Caki2 (cell line): ENCODE measurements at regions not wholly inside any gene's neighbourhood (a gene's known extent, or its start where the extent isn't known, plus 50 kb on each side); places are given as distances from the start of the nearest gene placed in this dataset.

ENCODE experiments used
- DNase-seq: peaks from one replicate; pipeline ENCODE4 v3.0.0-alpha.2; 2015; ENCODE audit warnings: low read depth
- in situ Hi-C: cut with HindIII; loops from 2 replicates; pipeline ENCODE4 v1.10.0; 2016; ENCODE audit warnings: low sequenced_read_pairs, low pct_unique_long_range_greater_than_20kb, mixed read lengths

- in situ Hi-C loops = no loop called here
- no peak for DNase-seq
Measured at GRCh38 chr5:124606543-124606942, 139.9 kb downstream of the ZNF608 start.

GRCh38 chr5:124606093-124606492 lies 140.3 kb downstream of the ZNF608 start:
- no peak for DNase-seq
- in situ Hi-C loops = no loop called here

- DNase-seq = no peak
- in situ Hi-C loops = no loop called here
Measured at GRCh38 chr5:124605541-124605940, 140.9 kb downstream of the ZNF608 start.

- in situ Hi-C loops = no loop called here
- no peak for DNase-seq
Measured at GRCh38 chr5:124604419-124604818, 142.0 kb downstream of the ZNF608 start.

- DNase-seq = no peak
- in situ Hi-C loops = no loop called here
Measured at GRCh38 chr5:124602925-124603650, 143.4 kb downstream of the ZNF608 start.

GRCh38 chr5:124599028-124599973 lies 147.1 kb downstream of the ZNF608 start:
- in situ Hi-C loops = no loop called here
- peak; percentile 92 for DNase-seq

GRCh38 chr5:124596595-124597421 lies 149.6 kb downstream of the ZNF608 start:
- peak; percentile 93 for DNase-seq
- in situ Hi-C loops = no loop called here

- in situ Hi-C loops = no loop called here
- no peak for DNase-seq
Measured at GRCh38 chr5:124593952-124594351, 152.5 kb downstream of the ZNF608 start.

GRCh38 chr5:124592891-124593290 lies 153.5 kb downstream of the ZNF608 start:
- no peak for DNase-seq
- in situ Hi-C loops = no loop called here

GRCh38 chr5:124591583-124591982 lies 154.9 kb downstream of the ZNF608 start:
- in situ Hi-C loops = no loop called here
- no peak for DNase-seq

GRCh38 chr5:124590686-124591085 lies 155.8 kb downstream of the ZNF608 start:
- in situ Hi-C loops = no loop called here
- no peak for DNase-seq

GRCh38 chr5:124587280-124587679 lies 159.2 kb downstream of the ZNF608 start:
- DNase-seq = no peak
- in situ Hi-C loops = no loop called here

GRCh38 chr5:124584991-124585715 lies 161.3 kb downstream of the ZNF608 start:
- DNase-seq = no peak
- in situ Hi-C loops = no loop called here

GRCh38 chr5:124583469-124584350 lies 162.7 kb downstream of the ZNF608 start:
- in situ Hi-C loops = no loop called here
- peak; percentile 67 for DNase-seq

- DNase-seq = no peak
- in situ Hi-C loops = no loop called here
Measured at GRCh38 chr5:124582561-124582840, 163.9 kb downstream of the ZNF608 start.

GRCh38 chr5:124581738-124582560 lies 164.5 kb downstream of the ZNF608 start:
- in situ Hi-C loops = no loop called here
- no peak for DNase-seq
